H1 (cell line): ENCODE measurements at regions not wholly inside any gene's neighbourhood (a gene's known extent, or its start where the extent isn't known, plus 50 kb on each side); places are given as distances from the start of the nearest gene placed in this dataset.

Experiments used
- CTCF ChIA-PET: fragments of 300-600 bp; sonication (Branson Sonifier 250); formaldehyde crosslinking; loops from one replicate; lab custom pipeline; 2021; ENCODE audit not compliant: partially characterized antibody; lab: Charles Lee
- POLR2A ChIA-PET: fragments of 300-600 bp; sonication (Branson Sonifier 250); formaldehyde crosslinking; loops from one replicate; lab custom pipeline; 2021; ENCODE audit warnings: inconsistent platforms; ENCODE audit not compliant: partially characterized antibody; lab: Charles Lee
- DNase-seq, 2 experiments: peaks; one replicate each; pipeline versions ENCODE4 v3.0.0 to v3.0.0-alpha.2; 2010 to 2022; ENCODE audit warnings: low spot score in 2 of 2, low read depth in 1 of 2, mixed read lengths in 1 of 2
- FAIRE-seq: peaks from 2 replicates; lab custom pipeline; 2011; peaks lifted over from hg19 to GRCh38; lab: Jason Lieb, UNC
- H2AFZ ChIP-seq: 2 replicates; pipeline ENCODE4 v1.8.1; 2012; ENCODE audit warnings: low read length, inconsistent platforms
- H2AK5ac ChIP-seq: 2 replicates; pipeline ENCODE4 v1.6.1; 2013; ENCODE audit warnings: low read depth, low read length
- H2BK120ac ChIP-seq: replicated peaks from 2 replicates; pipeline ENCODE3; 2013; ENCODE audit warnings: low read depth, low read length, inconsistent platforms
- H2BK12ac ChIP-seq: 2 replicates; pipeline ENCODE4 v1.6.1; 2013; ENCODE audit warnings: low read depth, low read length
- H2BK15ac ChIP-seq: 2 replicates; pipeline ENCODE4 v1.6.1; 2013; ENCODE audit warnings: low read length
- H2BK20ac ChIP-seq: 2 replicates; pipeline ENCODE4 v1.6.1; 2013; ENCODE audit warnings: low read length
- H2BK5ac ChIP-seq: 2 replicates; pipeline ENCODE4 v1.6.1; 2013; ENCODE audit warnings: low read depth, low read length
- H3K14ac ChIP-seq: 2 replicates; pipeline ENCODE4 v1.6.1; 2013; ENCODE audit warnings: inconsistent platforms; ENCODE audit not compliant: insufficient read length
- H3K18ac ChIP-seq: 2 replicates; pipeline ENCODE4 v1.6.1; 2013; ENCODE audit warnings: low read length; ENCODE audit errors: extremely low read depth
- H3K23ac ChIP-seq: 2 replicates; pipeline ENCODE4 v1.6.1; 2013; ENCODE audit warnings: inconsistent platforms; ENCODE audit not compliant: insufficient read length
- H3K23me2 ChIP-seq: 2 replicates; pipeline ENCODE4 v1.6.1; 2013; ENCODE audit warnings: low read depth, low read length
- H3K27ac ChIP-seq: 2 replicates; pipeline ENCODE4 v1.6.1; 2011; ENCODE audit warnings: low read depth, low read length, inconsistent platforms
- H3K27me3 ChIP-seq, 4 experiments: replicated peaks in 1 of 4; 1 replicate in 1 of 4; 2 replicates in 3 of 4; pipeline versions ENCODE4 v1.6.1 to v1.8.1; 2011 to 2013; ENCODE audit warnings: low read length in 3 of 4, mild to moderate bottlenecking in 3 of 4, inconsistent platforms in 2 of 4, mixed read lengths in 2 of 4, moderate library complexity in 1 of 4; ENCODE audit not compliant: control insufficient read depth in 3 of 4, insufficient read depth in 3 of 4; ENCODE audit errors: extremely low read depth in 1 of 4
- H3K36me3 ChIP-seq, 4 experiments: 2 replicates each; pipeline versions ENCODE4 v1.6.1 to v1.8.1; 2011 to 2013; ENCODE audit warnings: mild to moderate bottlenecking in 4 of 4, low read length in 3 of 4, moderate library complexity in 2 of 4, control low read depth in 1 of 4, inconsistent platforms in 1 of 4; ENCODE audit not compliant: insufficient read depth in 4 of 4, control insufficient read depth in 2 of 4
- H3K4ac ChIP-seq: replicated peaks from 2 replicates; pipeline ENCODE3; 2013; ENCODE audit warnings: low read length, low read depth, mixed read lengths, inconsistent platforms; ENCODE audit not compliant: insufficient read length
- H3K4me1 ChIP-seq, 4 experiments: replicated peaks in 1 of 4; 1 replicate in 1 of 4; 2 replicates in 3 of 4; pipeline versions ENCODE4 v1.6.1 to v1.8.1; 2011 to 2013; ENCODE audit warnings: low read length in 3 of 4, inconsistent platforms in 2 of 4, mixed read lengths in 1 of 4; ENCODE audit not compliant: insufficient read depth in 4 of 4, control insufficient read depth in 3 of 4
- H3K4me2 ChIP-seq, 2 experiments: 2 replicates each; pipeline versions ENCODE4 v1.6.1 to v1.8.1; 2011 to 2013; ENCODE audit warnings: low read depth in 2 of 2, low read length in 2 of 2, control low read depth in 1 of 2, inconsistent platforms in 1 of 2, mild to moderate bottlenecking in 1 of 2; ENCODE audit not compliant: insufficient read depth in 1 of 2
- H3K4me3 ChIP-seq, 4 experiments: fragments of 200-600, 300-600 bp in 1 of 4; sonication (generic), shearing (Covaris generic), sonication (Bioruptor Twin) in 1 of 4; 2 replicates each; pipeline versions ENCODE4 v1.5.1 to v1.8.1; 2011 to 2016; ENCODE audit warnings: low read length in 4 of 4, low read depth in 3 of 4, control low read depth in 2 of 4, inconsistent platforms in 2 of 4, mild to moderate bottlenecking in 2 of 4, mixed read lengths in 1 of 4, moderate library complexity in 1 of 4; ENCODE audit not compliant: insufficient read depth in 2 of 4; ENCODE audit errors: extremely low read depth in 1 of 4
- H3K56ac ChIP-seq: replicated peaks from 2 replicates; pipeline ENCODE3; 2013; ENCODE audit warnings: low read depth, mild to moderate bottlenecking, mixed read lengths, low read length, inconsistent platforms; ENCODE audit not compliant: insufficient read length
- H3K79me1 ChIP-seq: 2 replicates; pipeline ENCODE4 v1.6.1; 2013; ENCODE audit warnings: low read depth, low read length, control low read depth
- H3K79me2 ChIP-seq, 2 experiments: 2 replicates each; pipeline versions ENCODE4 v1.6.1 to v1.8.1; 2012 to 2013; ENCODE audit warnings: low read length in 2 of 2, mild to moderate bottlenecking in 2 of 2, inconsistent platforms in 1 of 2; ENCODE audit not compliant: insufficient read depth in 2 of 2, control insufficient read depth in 1 of 2
- H3K9ac ChIP-seq, 4 experiments: replicated peaks in 1 of 4; 1 replicate in 1 of 4; 2 replicates in 3 of 4; pipeline versions ENCODE4 v1.6.1 to v1.8.1; 2011 to 2013; ENCODE audit warnings: low read depth in 3 of 4, low read length in 3 of 4, control low read depth in 2 of 4, mild to moderate bottlenecking in 2 of 4, moderate library complexity in 2 of 4, inconsistent platforms in 1 of 4; ENCODE audit errors: extremely low read depth in 1 of 4
- H3K9me3 ChIP-seq, 2 experiments: 2 replicates each; pipeline versions ENCODE4 v1.6.1 to v1.8.1; 2012 to 2013; ENCODE audit warnings: mild to moderate bottlenecking in 2 of 2, moderate library complexity in 2 of 2, control low read depth in 1 of 2, inconsistent platforms in 1 of 2, low read depth in 1 of 2, low read length in 1 of 2, mixed read lengths in 1 of 2; ENCODE audit not compliant: insufficient read depth in 2 of 2
- H4K20me1 ChIP-seq, 2 experiments: replicated peaks in 1 of 2; 2 replicates each; pipeline versions ENCODE3 to v1.8.1; 2011 to 2013; ENCODE audit warnings: inconsistent platforms in 2 of 2, low read length in 2 of 2, mild to moderate bottlenecking in 1 of 2; ENCODE audit not compliant: insufficient read depth in 2 of 2, control insufficient read depth in 1 of 2
- H4K5ac ChIP-seq: 2 replicates; pipeline ENCODE4 v1.6.1; 2013; ENCODE audit warnings: low read length, low read depth, mixed read lengths, inconsistent platforms; ENCODE audit not compliant: insufficient read length
- H4K8ac ChIP-seq: 2 replicates; pipeline ENCODE4 v1.8.0; 2013; ENCODE audit warnings: mild to moderate bottlenecking, moderate library complexity, low read length, inconsistent platforms; ENCODE audit not compliant: insufficient read depth; ENCODE audit errors: extremely low read depth
- H4K91ac ChIP-seq: replicated peaks from 2 replicates; pipeline ENCODE3; 2013; ENCODE audit warnings: low read length, mixed read lengths, inconsistent platforms; ENCODE audit not compliant: insufficient read length
- MAFK ChIP-seq: IDR thresholded peaks from 2 replicates; pipeline ENCODE4 v1.6.1; 2012; ENCODE audit warnings: low read depth, mild to moderate bottlenecking, improper control_type of control experiment, low read length
- WGBS, 2 experiments: shearing (Covaris generic) in 1 of 2; methylation state at CpG; one replicate each; pipeline versions ENCODE4 v1.1.6 to v1.1.7; 2013 to 2015; ENCODE audit warnings: low lambda C conversion rate in 2 of 2, mixed read lengths in 2 of 2, inconsistent platforms in 1 of 2, low coverage in 1 of 2, missing lambda C conversion rate in 1 of 2; ENCODE audit not compliant: insufficient replicate concordance in 2 of 2, insufficient coverage in 1 of 2, insufficient read length in 1 of 2; ENCODE audit errors: extremely low coverage in 1 of 2, missing lambda C conversion rate in 1 of 2; 5-methylcytosine and 5-hydroxymethylcytosine counted together

DNA sequence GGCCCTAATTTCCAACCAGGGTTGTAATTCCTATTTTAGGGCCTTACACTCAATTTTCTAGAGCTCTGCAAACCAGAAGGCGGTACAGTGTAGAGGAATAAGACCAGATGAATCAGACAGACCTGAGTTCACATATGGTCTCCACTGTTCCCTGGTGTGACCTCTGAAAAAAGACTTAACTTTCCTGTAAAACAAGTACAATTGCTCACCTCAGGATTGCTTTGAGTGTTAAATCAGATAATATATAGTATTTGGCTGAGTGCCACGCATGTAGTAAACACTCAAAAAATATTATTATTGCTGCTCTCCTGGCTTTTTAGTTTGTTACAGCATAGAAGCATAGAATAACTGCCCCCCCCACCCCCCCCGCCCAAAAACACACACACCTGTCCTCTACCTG, 51.0 kb upstream of the STT3B start:
- H3K27me3 ChIP-seq = no peaks in the 10 kb centered on the region
- H2BK20ac ChIP-seq = no peak overlapping the region
- H2BK12ac ChIP-seq = no peak overlapping the region
- H2BK15ac ChIP-seq = no peak overlapping the region
- H4K8ac ChIP-seq = no peak overlapping the region
- H4K20me1 ChIP-seq = no peaks in the 10 kb centered on the region
- no peak for TF ChIP-seq MAFK
- H2BK5ac ChIP-seq = no peak overlapping the region
- DNase-seq = no peak
- 87% methylated on average over 3 of the region's 3 CpGs; no CpG with 5 or more reads in 1 of the 2 experiments for WGBS, 2 experiments
- no peak overlapping the region for H4K5ac ChIP-seq
- no peaks in the 10 kb centered on the region for H3K36me3 ChIP-seq
- H3K4me2 ChIP-seq = no peak overlapping the region
- H3K56ac ChIP-seq = no peak overlapping the region
- no peak overlapping the region for H3K4me3 ChIP-seq
- no peak overlapping the region for H2AK5ac ChIP-seq
- H3K79me1 ChIP-seq = no peaks in the 10 kb centered on the region
- H3K18ac ChIP-seq = no peak overlapping the region
- H3K23ac ChIP-seq = no peak overlapping the region
- no peak overlapping the region for H4K91ac ChIP-seq
- H3K4ac ChIP-seq = no peak overlapping the region
- H3K9me3 ChIP-seq = no peaks in the 10 kb centered on the region; a peak in 1 of 4 replicates
- H3K79me2 ChIP-seq = no peaks in the 10 kb centered on the region
- no peaks in the 10 kb centered on the region for H3K4me1 ChIP-seq
- ChIA-PET POLR2A (no interaction called here), CTCF (interaction anchor here (1.3 kb wide), 1 partner anchor 13 kb away, joined by 3 read pairs; no protein-coding TSS in a partner anchor)
- H3K9ac ChIP-seq = no peak overlapping the region
- H3K23me2 ChIP-seq = no peaks in the 10 kb centered on the region
- no peak overlapping the region for H3K14ac ChIP-seq
- no peak for FAIRE-seq
- H2BK120ac ChIP-seq = no peak overlapping the region
- no peak overlapping the region for H2AFZ ChIP-seq
- H3K27ac ChIP-seq = no peak overlapping the region
